NCI-H226 (cell line): ENCODE measurements at regions not wholly inside any gene's neighbourhood (a gene's known extent, or its start where the extent isn't known, plus 50 kb on each side); places are given as distances from the start of the nearest gene placed in this dataset.
A peak's percentile ranks its signal among the peaks of the same experiment; 100 is the strongest.
"Not testable (repeated sequence)": the region's sequence is repeated elsewhere in the genome, so short reads cannot be mapped to it uniquely, and the experiment has no call there.

Experiments
- DNase-seq: peaks from one replicate; pipeline ENCODE4 v3.0.0-alpha.2; 2015

DNA sequence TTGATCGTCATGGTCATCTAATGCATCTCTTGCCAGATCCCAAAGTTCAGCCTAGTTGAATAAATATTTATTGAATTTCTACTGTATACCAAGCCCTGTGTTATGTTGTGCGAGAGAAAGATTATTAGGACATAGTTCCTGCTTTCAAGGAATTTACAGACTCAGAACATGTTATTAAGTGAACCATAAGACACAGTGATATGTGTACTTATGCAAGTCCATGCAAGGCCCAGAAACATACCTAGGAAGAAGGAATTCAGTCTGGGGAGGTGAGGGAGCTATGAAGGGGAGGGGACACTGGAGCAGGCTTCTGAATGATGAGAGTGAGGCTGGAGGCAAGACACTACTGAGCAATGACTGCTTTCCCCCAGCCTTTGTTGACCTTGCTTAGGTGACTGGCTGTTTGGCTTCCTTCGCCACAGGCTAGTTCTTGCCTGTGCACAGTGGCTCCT is 81.4 kb downstream of the ACAA2 start:
- no peak for DNase-seq

DNA sequence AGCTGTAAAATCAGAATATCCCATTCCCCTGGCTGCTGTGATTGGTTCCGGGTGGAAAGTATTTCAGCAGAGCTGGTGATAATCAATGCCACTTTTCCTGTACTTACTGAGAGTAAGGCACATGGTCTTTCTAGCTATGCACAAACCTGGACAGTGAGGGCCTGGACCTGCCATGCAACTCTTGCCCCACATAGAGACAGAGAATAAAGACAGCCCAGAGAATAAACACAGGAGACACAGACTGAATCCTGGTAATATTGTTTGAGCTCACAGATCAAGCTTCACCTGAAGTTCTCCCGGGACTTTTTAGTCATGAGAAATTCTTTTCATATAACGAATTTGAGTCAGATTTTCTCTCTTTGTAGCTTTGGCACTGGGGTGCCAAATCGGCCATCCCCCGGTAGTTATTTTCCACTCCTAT is 81.9 kb downstream of the ACAA2 start:
- no peak for DNase-seq

DNA sequence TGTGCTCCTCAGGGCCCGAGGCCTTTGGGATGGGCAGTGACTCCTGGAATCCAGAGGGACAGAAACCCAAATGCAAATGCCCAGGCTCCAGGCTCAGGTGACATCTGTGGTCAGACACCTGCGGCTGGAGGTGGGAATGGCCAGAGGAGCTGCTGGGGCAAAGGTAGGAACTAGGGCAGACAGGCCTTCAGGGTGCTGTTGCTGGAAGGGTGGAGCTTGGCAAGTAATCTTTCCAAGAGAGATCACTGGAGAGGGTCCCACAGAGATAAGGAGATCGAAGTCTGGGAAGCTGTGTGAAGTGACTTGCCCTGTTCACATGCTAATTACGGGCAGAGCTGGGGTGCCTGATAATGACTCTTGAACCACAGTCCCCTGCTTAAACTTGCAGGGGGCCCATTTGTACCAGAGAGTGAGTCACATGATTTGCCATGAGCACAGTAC is 82.4 kb downstream of the ACAA2 start:
- no peak for DNase-seq

DNA sequence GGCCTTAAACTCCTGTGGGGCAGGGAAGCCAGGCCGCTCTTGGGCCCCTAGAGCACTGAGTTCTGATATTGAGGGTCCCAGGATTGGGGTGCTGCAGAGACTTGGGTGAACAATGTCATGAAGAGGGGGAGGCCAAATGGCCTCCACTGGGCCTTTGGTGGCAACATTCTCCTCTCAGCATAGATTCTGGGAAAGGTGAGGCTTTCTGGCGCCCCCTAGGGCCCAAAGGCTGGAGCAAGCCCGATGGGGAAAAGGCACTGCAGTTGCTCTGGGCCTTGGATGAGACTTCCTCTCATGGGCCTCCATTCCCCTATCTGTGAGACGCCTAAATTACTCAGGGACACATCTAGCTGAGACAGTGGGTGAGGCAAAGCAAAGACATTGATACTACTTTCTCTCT is 84.8 kb downstream of the ACAA2 start:
- peak; percentile 12 for DNase-seq

DNA sequence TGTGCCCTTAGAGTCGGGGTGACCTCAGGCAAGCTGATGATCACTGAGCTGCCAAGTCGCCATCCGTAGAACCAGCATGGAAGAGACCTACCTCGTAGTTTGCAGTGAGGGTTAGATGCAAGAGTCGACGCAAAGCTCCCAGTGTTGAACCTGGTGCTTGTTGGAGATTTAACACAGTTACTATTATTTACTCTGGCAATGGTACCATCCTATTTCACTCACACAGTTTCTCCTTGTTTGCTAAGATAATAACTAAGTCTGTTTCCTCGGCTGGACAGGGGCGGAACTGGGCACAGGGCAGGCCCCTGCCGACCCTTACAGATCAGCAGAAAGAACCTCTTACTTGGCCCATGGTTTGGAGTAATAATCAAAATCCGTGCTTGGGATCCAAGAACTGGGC is 85.5 kb downstream of the ACAA2 start:
- no peak for DNase-seq

DNA sequence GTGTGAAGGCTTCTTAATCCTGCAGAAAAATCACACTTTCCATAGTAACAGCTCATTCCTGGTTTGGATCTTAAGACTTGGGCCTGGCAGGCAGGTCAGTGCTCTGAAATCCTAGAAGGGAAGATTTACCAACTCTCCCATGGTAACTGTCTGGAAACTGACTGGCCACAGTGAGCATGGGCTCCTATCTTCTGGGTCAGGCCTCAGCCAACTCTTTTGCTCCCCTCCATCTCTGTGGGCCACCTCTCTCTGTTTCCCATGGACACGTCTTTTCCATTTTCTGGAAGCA is 86.7 kb downstream of the ACAA2 start:
- no peak for DNase-seq

DNA sequence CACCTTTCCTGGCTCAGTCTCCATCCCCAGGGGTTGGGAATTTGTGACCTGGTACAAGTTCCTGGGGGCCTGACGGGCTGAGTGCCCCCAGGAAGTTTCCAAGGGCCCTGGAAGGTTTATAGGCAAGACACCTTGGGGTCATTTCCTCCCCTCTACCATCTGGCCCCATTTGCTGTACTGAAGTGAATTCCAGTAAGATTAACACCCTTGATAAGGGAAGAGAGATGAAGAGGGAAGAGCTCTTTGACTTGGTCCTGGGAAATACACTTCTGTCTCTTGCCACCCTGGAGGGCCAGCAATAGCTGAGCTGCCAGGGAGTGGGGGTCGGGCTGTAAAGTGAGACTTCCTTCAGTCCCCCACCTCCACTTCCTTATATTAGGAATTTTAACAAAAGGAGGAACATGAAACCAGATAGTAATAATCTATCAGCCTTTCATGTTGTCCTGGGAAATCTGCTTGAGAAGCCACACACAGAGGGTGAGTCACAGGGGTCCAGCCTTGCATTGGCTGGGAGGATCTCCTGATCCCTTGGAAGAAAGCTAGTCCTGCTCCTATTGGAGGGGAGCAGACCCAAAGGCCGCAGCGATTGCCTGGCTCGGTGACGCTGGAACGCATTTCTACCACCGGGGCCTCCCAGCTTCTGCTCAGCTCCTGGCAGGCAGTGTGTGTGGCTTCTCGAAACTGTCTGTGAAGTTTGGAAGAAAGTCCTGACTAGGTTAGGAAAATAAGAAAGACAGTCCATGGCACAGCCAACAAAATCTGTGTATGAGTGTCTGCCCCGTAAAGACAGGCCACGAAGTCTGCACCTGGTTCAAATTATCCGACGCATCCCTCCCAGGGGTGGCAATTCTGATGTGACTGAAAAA is 87.3 kb downstream of the ACAA2 start:
- peak; percentile 37 for DNase-seq

DNA sequence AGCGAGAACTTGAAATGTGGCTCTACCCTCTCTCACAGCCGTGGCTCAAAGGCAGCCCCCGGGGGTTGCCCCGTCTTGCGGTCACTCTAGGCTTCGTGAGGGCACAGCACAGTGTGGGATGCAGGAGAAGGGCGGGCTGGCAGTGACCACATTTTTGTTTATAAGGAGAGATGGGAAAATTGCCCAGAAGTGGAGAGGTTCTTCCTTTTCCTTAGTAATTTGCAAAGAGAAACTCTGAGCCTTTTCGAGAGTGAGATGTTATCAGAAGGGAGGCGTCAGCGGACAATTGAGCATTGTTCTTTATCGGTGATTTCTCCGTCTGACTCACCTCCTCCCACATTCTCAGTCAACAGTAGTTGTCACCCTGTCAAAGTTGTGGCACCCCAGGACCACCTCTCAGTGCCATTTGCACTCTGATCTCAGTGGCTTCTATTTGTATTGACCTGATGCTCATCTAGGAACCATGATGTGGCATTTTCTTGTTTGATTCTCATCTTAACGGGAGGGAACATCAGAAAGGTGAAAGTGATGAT is 89.6 kb downstream of the ACAA2 start:
- no peak for DNase-seq

DNA sequence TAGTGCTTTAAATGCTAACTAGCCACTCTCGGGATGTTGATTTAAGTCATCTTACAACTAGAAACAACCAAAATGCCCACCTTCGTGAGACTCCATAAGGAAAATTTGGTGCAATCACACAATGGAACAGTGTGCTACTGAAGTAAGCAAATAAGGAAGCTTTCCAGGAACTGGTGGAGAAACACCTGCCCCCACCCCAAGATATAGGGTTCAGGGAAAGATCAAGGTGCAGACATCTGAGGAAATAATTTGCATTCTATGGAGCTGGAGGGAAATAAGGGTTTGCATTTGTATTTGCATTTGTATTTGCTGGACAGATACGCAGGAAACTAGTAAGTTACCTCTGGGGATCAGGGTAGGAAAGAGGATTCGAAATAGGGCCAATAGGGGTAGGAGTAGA is 90.9 kb downstream of the ACAA2 start:
- no peak for DNase-seq

DNA sequence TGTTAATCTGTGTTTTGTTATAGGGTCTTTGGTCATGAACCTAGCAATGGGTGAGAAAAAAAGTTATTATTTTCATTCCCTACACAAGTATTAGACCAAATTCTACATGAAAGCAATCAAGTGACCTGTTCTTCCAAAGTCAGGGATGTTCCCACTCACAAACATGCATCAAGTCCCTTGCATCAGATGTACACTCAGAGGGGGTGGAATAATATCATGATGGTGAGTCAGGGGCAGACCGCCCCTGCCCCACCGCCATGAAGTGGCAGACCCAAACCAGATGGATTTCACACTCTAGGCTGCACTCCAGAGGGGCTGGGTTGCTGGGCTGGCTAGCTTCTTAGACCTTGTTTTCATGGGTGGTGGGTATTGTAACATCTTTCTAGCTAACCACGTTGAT is 91.4 kb downstream of the ACAA2 start:
- DNase-seq, result no peak

DNA sequence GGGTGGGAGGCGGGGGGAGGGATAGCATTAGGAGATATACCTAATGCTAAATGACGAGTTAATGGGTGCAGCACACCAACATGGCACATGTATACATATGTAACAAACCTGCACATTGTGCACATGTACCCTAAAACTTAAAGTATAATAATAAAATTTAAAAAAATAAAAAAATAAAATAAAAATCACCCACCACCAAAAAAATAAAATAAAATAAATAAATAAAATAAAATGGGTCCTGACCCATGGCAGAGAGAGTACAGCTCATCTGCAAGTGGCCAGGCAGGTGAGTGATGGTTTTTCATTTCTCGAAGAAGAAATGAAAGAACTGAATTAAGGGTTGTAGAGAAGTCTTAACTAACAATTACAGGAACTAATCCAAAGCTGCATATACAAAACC is 92.4 kb downstream of the ACAA2 start:
- not testable (repeated sequence) for DNase-seq

DNA sequence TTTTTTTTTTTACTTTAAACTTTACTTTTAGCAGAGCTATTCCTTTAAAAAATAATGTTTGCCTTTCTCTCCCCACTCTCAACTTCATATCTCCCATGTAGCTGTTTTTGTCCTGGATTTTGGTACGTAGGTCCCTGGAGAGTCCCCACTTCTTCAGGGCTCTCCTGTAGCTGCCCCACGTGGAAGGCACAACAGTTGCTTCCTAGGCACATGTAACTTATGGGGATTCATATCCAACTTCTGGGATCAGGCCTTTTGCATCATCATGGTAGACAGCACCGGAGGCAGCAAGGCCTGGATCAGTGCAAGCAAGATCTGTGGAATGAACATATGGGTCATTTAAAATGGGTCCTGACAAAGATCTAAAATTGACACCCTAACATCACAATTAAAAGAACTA is 95.7 kb downstream of the ACAA2 start:
- DNase-seq, result no peak

DNA sequence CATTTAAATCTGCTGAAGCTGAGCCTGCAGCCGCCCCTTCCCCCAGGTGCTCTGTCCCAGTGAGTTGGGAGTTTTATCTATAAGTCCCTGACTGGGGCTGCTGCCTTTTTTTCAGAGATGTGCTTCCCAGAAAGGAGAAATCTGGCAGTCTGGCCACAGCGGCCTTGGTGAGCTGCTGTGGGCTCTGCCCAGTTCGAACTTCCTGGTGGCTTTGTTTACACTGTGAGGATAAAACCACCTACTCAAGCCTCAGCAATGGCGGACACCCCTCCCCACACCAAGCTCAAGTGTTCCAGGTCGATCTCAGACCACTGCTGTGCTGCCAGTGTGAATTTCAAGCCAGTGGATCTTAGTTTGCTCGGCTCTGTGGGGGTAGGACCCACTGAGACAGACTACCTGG is 97.3 kb downstream of the ACAA2 start:
- no peak for DNase-seq

DNA sequence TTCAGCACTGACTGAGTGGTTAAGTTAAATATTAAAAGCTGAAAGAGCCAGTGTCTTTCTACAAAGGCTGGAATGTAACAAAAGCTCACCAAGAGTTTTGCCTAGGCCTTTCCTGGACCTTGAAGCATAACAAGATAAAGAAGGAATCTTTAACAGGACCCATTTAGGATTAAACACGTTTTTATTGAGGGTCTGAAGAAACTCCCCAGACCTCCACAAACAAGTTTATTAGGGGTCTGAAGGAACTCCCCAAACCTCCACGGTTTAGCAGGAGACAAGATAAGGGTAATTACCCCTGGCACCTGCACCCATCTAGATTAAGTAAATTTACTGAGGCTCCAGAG is 104.0 kb downstream of the ACAA2 start:
- DNase-seq, result no peak

DNA sequence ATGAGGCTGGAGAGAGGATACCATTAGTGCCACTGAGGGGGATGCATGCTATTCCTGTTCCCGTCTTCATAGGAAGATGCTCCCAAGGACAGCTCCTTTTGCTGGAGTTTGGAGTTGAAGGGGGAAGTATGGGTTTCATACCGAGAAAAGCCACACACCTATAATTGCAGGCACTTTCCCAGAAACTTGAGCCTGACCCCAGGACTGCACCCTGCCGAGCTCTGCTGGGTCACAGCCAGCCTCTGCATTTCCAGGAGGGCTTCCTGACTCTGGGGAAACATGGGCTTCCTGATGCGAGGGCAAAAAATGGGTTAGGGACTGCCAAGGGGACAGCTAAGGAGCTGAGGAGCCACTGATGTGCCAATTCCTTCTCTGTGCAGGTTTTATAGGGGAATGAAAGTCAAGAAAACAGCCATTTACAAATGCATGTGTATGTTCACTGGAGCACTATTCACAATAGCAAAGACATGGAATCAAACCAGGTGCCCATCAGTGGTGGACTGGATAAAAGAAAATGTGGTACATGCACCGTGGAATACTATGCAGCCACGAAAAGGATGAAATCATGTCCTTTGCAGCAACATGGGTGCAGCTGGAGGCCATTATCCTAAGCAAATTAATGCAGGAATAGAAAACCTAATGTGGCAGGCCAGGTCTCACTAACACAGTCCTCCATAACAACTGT is 104.5 kb downstream of the ACAA2 start:
- DNase-seq, result no peak

DNA sequence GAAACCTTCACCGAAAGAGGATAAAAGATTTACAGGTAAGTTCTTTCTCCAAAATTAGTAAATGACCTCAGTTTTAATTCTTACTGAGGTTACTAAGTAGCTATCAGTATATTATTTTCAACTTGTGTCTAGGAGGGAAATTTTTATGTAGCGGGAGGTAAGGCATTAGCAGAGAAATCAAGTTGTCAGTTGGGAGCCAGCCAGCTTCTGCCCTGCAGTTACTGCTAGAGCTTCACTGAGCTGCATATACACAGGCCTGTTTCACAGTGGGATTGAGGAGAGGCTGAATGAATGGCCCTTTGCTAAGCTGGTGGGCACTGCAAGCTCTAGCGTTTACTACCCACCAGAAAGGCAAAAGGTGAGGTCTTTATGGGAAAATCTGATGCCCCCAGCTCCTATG is 105.7 kb downstream of the ACAA2 start:
- DNase-seq, result no peak

DNA sequence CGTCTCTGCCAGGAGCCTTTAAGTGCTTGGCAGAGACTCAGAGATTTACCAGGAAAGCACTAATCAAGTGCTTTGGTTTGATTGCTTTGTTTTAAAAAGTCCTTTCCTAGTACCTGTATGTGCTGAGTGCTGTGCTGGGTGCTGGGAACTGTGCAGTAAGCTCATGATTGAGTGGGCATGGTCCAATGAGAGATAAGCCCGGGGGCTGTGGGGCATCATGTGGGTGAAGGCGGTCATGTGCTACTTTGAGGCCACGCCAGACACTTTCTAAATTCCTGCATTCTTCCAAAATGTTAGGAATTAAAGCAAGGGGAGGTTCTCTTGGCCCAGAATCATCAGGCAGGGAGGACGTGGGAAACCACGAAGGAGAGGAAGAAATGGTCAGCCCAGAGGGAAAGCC is 109.0 kb downstream of the ACAA2 start:
- DNase-seq, result no peak

DNA sequence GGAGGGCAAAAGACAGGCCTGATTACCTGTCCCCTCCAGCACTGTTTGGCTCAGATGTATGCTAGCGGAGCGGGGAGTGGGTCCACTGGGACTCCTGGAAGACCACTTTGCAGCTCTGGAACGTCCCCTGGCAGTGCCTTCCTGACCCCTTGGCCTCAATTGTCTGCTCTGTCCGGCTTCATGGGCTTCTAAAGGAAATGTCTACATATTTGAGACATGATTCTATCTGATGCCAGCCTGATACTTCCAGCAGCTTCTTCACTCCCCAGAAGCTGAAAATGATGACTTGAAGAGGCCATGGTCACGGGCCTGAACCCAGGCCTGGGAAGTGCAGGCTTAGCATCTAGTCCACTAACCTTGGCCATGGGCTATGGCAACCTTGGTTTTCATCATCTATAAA is 112.1 kb downstream of the ACAA2 start:
- DNase-seq, result no peak

DNA sequence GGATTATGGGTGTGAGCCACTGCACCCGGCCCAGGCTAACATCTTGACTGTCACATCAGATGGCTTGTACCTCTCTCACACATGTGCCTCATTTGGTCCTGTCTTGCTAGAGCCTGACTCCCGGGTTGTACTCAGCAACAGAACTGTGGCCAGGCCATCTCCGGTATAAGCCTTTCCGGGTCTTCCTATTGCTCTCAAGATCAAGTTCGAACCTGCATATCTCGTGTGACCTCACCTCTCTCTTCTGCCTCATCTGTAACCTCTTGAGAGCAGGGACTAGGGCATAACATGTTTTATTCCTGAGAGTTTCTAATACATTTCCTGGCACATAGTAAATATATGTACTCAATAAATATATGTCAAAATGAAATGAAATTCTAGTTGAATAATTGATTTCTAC is 114.0 kb downstream of the ACAA2 start:
- DNase-seq, result no peak

DNA sequence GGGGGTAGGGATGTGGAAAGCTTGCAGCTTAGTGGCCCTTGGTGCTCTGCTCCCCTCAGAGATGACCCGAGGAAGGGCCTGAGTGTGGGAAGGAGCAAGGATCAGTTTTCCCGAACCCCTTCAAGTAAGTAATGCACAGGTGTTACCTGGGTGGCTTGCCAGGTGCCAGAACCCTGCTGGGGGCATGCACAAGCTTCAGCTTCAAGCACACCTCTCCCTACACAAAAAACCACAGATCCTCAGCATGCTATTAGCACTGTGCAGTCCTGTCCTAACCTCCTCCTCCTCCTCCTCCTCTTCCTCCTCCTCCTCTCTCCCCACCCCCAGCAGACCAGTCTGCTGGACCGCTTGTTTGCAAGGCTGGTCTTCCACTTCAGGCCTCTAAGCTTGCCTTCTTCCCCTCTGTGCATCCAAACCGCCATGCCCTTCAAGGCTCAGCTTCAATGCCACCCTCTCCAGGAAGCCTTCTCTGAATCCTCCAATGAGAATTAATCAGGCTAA is 114.8 kb downstream of the ACAA2 start:
- DNase-seq, result no peak

DNA sequence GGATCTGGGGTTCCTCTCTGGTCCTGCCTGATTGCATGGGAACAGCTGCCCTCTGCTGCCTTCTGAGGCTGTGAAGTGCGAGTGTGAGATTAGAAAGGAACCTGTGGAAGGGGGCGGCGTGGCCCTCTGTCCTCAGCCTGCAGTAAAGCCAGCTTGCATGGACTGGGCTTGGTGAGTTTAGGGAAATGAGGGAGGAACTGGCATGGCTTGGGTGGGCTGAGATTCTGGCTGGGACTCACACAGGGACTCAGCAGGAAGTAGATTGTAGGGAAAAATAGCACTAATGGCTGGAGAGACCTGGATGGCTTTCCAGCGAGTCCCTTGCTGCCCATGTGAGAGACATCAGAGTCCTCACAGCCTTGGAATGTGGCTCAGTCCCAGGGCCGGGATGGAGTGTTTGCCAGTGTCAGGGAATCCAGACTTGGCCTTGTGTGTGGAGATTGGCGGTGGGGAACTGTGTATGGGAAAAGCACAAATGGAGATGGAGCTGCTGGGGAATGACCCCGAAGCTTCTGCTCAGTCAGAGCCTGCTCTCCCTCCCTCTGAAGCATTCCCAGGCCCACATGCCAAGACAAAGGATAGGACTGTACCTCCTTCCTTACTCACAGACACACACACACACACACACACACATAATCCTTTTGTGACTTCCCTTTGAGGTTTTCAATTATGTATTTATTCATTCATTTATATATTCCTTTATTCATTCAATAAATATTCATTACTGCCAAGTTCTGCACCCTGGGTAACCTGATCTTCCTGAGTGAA is 115.4 kb downstream of the ACAA2 start:
- DNase-seq, result no peak

DNA sequence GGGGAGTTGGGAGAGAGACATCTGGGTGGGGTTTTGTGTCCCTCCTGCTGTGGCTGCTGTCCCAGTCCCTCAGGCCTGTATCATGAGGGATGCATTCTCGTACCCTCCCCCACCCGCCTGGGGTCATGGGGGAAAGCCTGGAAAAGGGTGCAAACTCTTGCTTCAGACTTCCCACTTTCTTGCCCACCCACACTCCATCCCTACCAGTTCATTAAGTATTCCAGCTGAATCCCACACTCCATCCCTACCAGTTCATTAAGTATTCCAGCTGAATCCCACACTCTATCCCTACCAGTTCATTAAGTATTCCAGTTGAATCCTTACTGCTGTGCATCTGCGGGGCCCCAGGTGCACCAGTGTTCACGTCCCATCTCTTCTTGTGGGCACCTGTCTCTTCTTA is 116.3 kb downstream of the ACAA2 start:
- no peak for DNase-seq

DNA sequence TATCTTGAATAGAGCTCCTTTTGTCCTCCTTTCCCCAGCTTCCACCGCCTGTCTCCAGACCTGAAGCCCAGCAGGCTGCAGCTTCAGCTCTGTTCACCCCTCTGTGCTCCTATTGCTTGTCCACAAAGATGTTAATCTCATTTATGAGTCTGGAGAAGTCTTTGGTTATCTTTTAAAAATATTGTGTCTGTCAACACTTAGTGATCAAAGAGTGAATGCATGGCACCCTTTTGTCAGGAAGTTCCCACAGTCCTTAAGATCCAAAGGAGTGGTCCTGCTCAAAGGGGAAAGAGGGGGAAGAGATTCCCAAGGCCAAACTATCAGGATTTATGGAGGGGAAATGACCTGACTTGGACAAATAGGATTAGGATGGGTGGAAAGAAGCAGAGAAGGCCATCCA is 118.9 kb downstream of the ACAA2 start:
- DNase-seq, result no peak

DNA sequence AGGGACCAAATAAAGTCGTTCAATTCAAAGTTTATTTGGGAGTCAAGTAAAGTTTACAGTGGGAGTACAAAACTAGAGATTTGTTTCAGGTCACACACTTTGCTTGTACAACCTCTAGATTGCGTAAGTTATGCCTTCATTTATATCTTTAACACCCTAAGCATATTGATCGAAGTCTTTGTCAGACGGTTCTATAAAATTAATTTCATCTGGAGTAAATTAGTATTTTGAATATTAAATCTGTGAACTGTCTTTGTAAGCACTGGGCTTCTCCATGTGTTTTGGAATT is 119.7 kb downstream of the ACAA2 start:
- no peak for DNase-seq
